H1 (cell line): ENCODE measurements at regions not wholly inside any gene's neighbourhood (a gene's known extent, or its start where the extent isn't known, plus 50 kb on each side); places are given as distances from the start of the nearest gene placed in this dataset.

ENCODE experiments used
- CTCF ChIA-PET: fragments of 300-600 bp; sonication (Branson Sonifier 250); formaldehyde crosslinking; loops from one replicate; lab custom pipeline; 2021; ENCODE audit not compliant: partially characterized antibody; lab: Charles Lee
- POLR2A ChIA-PET: fragments of 300-600 bp; sonication (Branson Sonifier 250); formaldehyde crosslinking; loops from one replicate; lab custom pipeline; 2021; ENCODE audit warnings: inconsistent platforms; ENCODE audit not compliant: partially characterized antibody; lab: Charles Lee
- DNase-seq, 2 experiments: peaks; one replicate each; pipeline versions ENCODE4 v3.0.0 to v3.0.0-alpha.2; 2010 to 2022; ENCODE audit warnings: low spot score in 2 of 2, low read depth in 1 of 2, mixed read lengths in 1 of 2
- FAIRE-seq: peaks from 2 replicates; lab custom pipeline; 2011; peaks lifted over from hg19 to GRCh38; lab: Jason Lieb, UNC
- H2AFZ ChIP-seq: 2 replicates; pipeline ENCODE4 v1.8.1; 2012; ENCODE audit warnings: low read length, inconsistent platforms
- H2AK5ac ChIP-seq: 2 replicates; pipeline ENCODE4 v1.6.1; 2013; ENCODE audit warnings: low read depth, low read length
- H2BK120ac ChIP-seq: replicated peaks from 2 replicates; pipeline ENCODE3; 2013; ENCODE audit warnings: low read depth, low read length, inconsistent platforms
- H2BK12ac ChIP-seq: 2 replicates; pipeline ENCODE4 v1.6.1; 2013; ENCODE audit warnings: low read depth, low read length
- H2BK15ac ChIP-seq: 2 replicates; pipeline ENCODE4 v1.6.1; 2013; ENCODE audit warnings: low read length
- H2BK20ac ChIP-seq: 2 replicates; pipeline ENCODE4 v1.6.1; 2013; ENCODE audit warnings: low read length
- H2BK5ac ChIP-seq: 2 replicates; pipeline ENCODE4 v1.6.1; 2013; ENCODE audit warnings: low read depth, low read length
- H3K14ac ChIP-seq: 2 replicates; pipeline ENCODE4 v1.6.1; 2013; ENCODE audit warnings: inconsistent platforms; ENCODE audit not compliant: insufficient read length
- H3K18ac ChIP-seq: 2 replicates; pipeline ENCODE4 v1.6.1; 2013; ENCODE audit warnings: low read length; ENCODE audit errors: extremely low read depth
- H3K23ac ChIP-seq: 2 replicates; pipeline ENCODE4 v1.6.1; 2013; ENCODE audit warnings: inconsistent platforms; ENCODE audit not compliant: insufficient read length
- H3K23me2 ChIP-seq: 2 replicates; pipeline ENCODE4 v1.6.1; 2013; ENCODE audit warnings: low read depth, low read length
- H3K27ac ChIP-seq: 2 replicates; pipeline ENCODE4 v1.6.1; 2011; ENCODE audit warnings: low read depth, low read length, inconsistent platforms
- H3K27me3 ChIP-seq, 4 experiments: replicated peaks in 1 of 4; 1 replicate in 1 of 4; 2 replicates in 3 of 4; pipeline versions ENCODE4 v1.6.1 to v1.8.1; 2011 to 2013; ENCODE audit warnings: low read length in 3 of 4, mild to moderate bottlenecking in 3 of 4, inconsistent platforms in 2 of 4, mixed read lengths in 2 of 4, moderate library complexity in 1 of 4; ENCODE audit not compliant: control insufficient read depth in 3 of 4, insufficient read depth in 3 of 4; ENCODE audit errors: extremely low read depth in 1 of 4
- H3K36me3 ChIP-seq, 4 experiments: 2 replicates each; pipeline versions ENCODE4 v1.6.1 to v1.8.1; 2011 to 2013; ENCODE audit warnings: mild to moderate bottlenecking in 4 of 4, low read length in 3 of 4, moderate library complexity in 2 of 4, control low read depth in 1 of 4, inconsistent platforms in 1 of 4; ENCODE audit not compliant: insufficient read depth in 4 of 4, control insufficient read depth in 2 of 4
- H3K4ac ChIP-seq: replicated peaks from 2 replicates; pipeline ENCODE3; 2013; ENCODE audit warnings: low read length, low read depth, mixed read lengths, inconsistent platforms; ENCODE audit not compliant: insufficient read length
- H3K4me1 ChIP-seq, 4 experiments: replicated peaks in 1 of 4; 1 replicate in 1 of 4; 2 replicates in 3 of 4; pipeline versions ENCODE4 v1.6.1 to v1.8.1; 2011 to 2013; ENCODE audit warnings: low read length in 3 of 4, inconsistent platforms in 2 of 4, mixed read lengths in 1 of 4; ENCODE audit not compliant: insufficient read depth in 4 of 4, control insufficient read depth in 3 of 4
- H3K4me2 ChIP-seq, 2 experiments: 2 replicates each; pipeline versions ENCODE4 v1.6.1 to v1.8.1; 2011 to 2013; ENCODE audit warnings: low read depth in 2 of 2, low read length in 2 of 2, control low read depth in 1 of 2, inconsistent platforms in 1 of 2, mild to moderate bottlenecking in 1 of 2; ENCODE audit not compliant: insufficient read depth in 1 of 2
- H3K4me3 ChIP-seq, 4 experiments: fragments of 200-600, 300-600 bp in 1 of 4; sonication (generic), shearing (Covaris generic), sonication (Bioruptor Twin) in 1 of 4; 2 replicates each; pipeline versions ENCODE4 v1.5.1 to v1.8.1; 2011 to 2016; ENCODE audit warnings: low read length in 4 of 4, low read depth in 3 of 4, control low read depth in 2 of 4, inconsistent platforms in 2 of 4, mild to moderate bottlenecking in 2 of 4, mixed read lengths in 1 of 4, moderate library complexity in 1 of 4; ENCODE audit not compliant: insufficient read depth in 2 of 4; ENCODE audit errors: extremely low read depth in 1 of 4
- H3K56ac ChIP-seq: replicated peaks from 2 replicates; pipeline ENCODE3; 2013; ENCODE audit warnings: low read depth, mild to moderate bottlenecking, mixed read lengths, low read length, inconsistent platforms; ENCODE audit not compliant: insufficient read length
- H3K79me1 ChIP-seq: 2 replicates; pipeline ENCODE4 v1.6.1; 2013; ENCODE audit warnings: low read depth, low read length, control low read depth
- H3K79me2 ChIP-seq, 2 experiments: 2 replicates each; pipeline versions ENCODE4 v1.6.1 to v1.8.1; 2012 to 2013; ENCODE audit warnings: low read length in 2 of 2, mild to moderate bottlenecking in 2 of 2, inconsistent platforms in 1 of 2; ENCODE audit not compliant: insufficient read depth in 2 of 2, control insufficient read depth in 1 of 2
- H3K9ac ChIP-seq, 4 experiments: replicated peaks in 1 of 4; 1 replicate in 1 of 4; 2 replicates in 3 of 4; pipeline versions ENCODE4 v1.6.1 to v1.8.1; 2011 to 2013; ENCODE audit warnings: low read depth in 3 of 4, low read length in 3 of 4, control low read depth in 2 of 4, mild to moderate bottlenecking in 2 of 4, moderate library complexity in 2 of 4, inconsistent platforms in 1 of 4; ENCODE audit errors: extremely low read depth in 1 of 4
- H3K9me3 ChIP-seq, 2 experiments: 2 replicates each; pipeline versions ENCODE4 v1.6.1 to v1.8.1; 2012 to 2013; ENCODE audit warnings: mild to moderate bottlenecking in 2 of 2, moderate library complexity in 2 of 2, control low read depth in 1 of 2, inconsistent platforms in 1 of 2, low read depth in 1 of 2, low read length in 1 of 2, mixed read lengths in 1 of 2; ENCODE audit not compliant: insufficient read depth in 2 of 2
- H4K20me1 ChIP-seq, 2 experiments: replicated peaks in 1 of 2; 2 replicates each; pipeline versions ENCODE3 to v1.8.1; 2011 to 2013; ENCODE audit warnings: inconsistent platforms in 2 of 2, low read length in 2 of 2, mild to moderate bottlenecking in 1 of 2; ENCODE audit not compliant: insufficient read depth in 2 of 2, control insufficient read depth in 1 of 2
- H4K5ac ChIP-seq: 2 replicates; pipeline ENCODE4 v1.6.1; 2013; ENCODE audit warnings: low read length, low read depth, mixed read lengths, inconsistent platforms; ENCODE audit not compliant: insufficient read length
- H4K8ac ChIP-seq: 2 replicates; pipeline ENCODE4 v1.8.0; 2013; ENCODE audit warnings: mild to moderate bottlenecking, moderate library complexity, low read length, inconsistent platforms; ENCODE audit not compliant: insufficient read depth; ENCODE audit errors: extremely low read depth
- H4K91ac ChIP-seq: replicated peaks from 2 replicates; pipeline ENCODE3; 2013; ENCODE audit warnings: low read length, mixed read lengths, inconsistent platforms; ENCODE audit not compliant: insufficient read length
- HDAC6 ChIP-seq: IDR thresholded peaks from one replicate; pipeline ENCODE4 v1.7.1; 2012; ENCODE audit warnings: low read depth, mild to moderate bottlenecking, inconsistent platforms, low read length, moderate library complexity
- JUND ChIP-seq: IDR thresholded peaks from 2 replicates; pipeline ENCODE4 v1.6.1; 2011; ENCODE audit warnings: mild to moderate bottlenecking, improper control_type of control experiment, low read length
- KDM4A ChIP-seq: IDR thresholded peaks from one replicate; pipeline ENCODE4 v1.7.1; 2012; ENCODE audit warnings: low read depth, mild to moderate bottlenecking, moderate library complexity, low read length, inconsistent platforms; ENCODE audit not compliant: severe bottlenecking
- POU5F1 ChIP-seq: IDR thresholded peaks from 2 replicates; pipeline ENCODE4 v1.6.1; 2011; ENCODE audit warnings: low read depth, mild to moderate bottlenecking, low read length, moderate library complexity
- RAD21 ChIP-seq, 2 experiments: IDR thresholded peaks in 1 of 2; conservative IDR thresholded peaks in 1 of 2; 2 replicates each; pipeline ENCODE4 v1.6.1; 2011; ENCODE audit warnings: low read depth in 2 of 2, low read length in 2 of 2, improper control_type of control experiment in 1 of 2, inconsistent platforms in 1 of 2, mild to moderate bottlenecking in 1 of 2, moderate library complexity in 1 of 2
- SIX5 ChIP-seq: IDR thresholded peaks from 2 replicates; pipeline ENCODE4 v1.6.1; 2011; ENCODE audit warnings: mild to moderate bottlenecking, low read depth, low read length
- SP1 ChIP-seq: IDR thresholded peaks from 2 replicates; pipeline ENCODE4 v1.6.1; 2011; ENCODE audit warnings: low read depth, low read length
- SRF ChIP-seq: IDR thresholded peaks from 2 replicates; pipeline ENCODE4 v1.6.1; 2011; ENCODE audit warnings: mild to moderate bottlenecking, low read depth, low read length, moderate library complexity
- WGBS, 2 experiments: shearing (Covaris generic) in 1 of 2; methylation state at CpG; one replicate each; pipeline versions ENCODE4 v1.1.6 to v1.1.7; 2013 to 2015; ENCODE audit warnings: low lambda C conversion rate in 2 of 2, mixed read lengths in 2 of 2, inconsistent platforms in 1 of 2, low coverage in 1 of 2, missing lambda C conversion rate in 1 of 2; ENCODE audit not compliant: insufficient replicate concordance in 2 of 2, insufficient coverage in 1 of 2, insufficient read length in 1 of 2; ENCODE audit errors: extremely low coverage in 1 of 2, missing lambda C conversion rate in 1 of 2; 5-methylcytosine and 5-hydroxymethylcytosine counted together
- TF ChIP-seq, protein P1 (sequence below): IDR thresholded peaks from 2 replicates; pipeline ENCODE4 v1.6.1; 2012; ENCODE audit warnings: inconsistent platforms
- TF ChIP-seq, protein P2 (sequence below): IDR thresholded peaks from 2 replicates; pipeline ENCODE4 v1.6.1; 2012; ENCODE audit warnings: low read length, inconsistent platforms

- Histone ChIP-seq H4K20me1 (no peaks in the 10 kb centered on the region), H2BK120ac (no peak overlapping the region), H4K5ac (no peak overlapping the region), H3K18ac (no peak overlapping the region), H3K79me1 (no peaks in the 10 kb centered on the region; the same call in 1 of the 2 replicates), H2AFZ (no peak overlapping the region), H3K23me2 (no peaks in the 10 kb centered on the region), H3K4me2 (no peak overlapping the region), H2AK5ac (no peak overlapping the region), H3K36me3 (no peaks in the 10 kb centered on the region), H4K8ac (no peak overlapping the region), H2BK15ac (no peak overlapping the region), H2BK12ac (no peak overlapping the region), H3K27me3 (no peaks in the 10 kb centered on the region), H4K91ac (no peak overlapping the region), H3K9ac (no peak overlapping the region), H2BK20ac (no peak overlapping the region), H2BK5ac (no peak overlapping the region), H3K79me2 (no peaks in the 10 kb centered on the region), H3K9me3 (no peaks in the 10 kb centered on the region), H3K4me1 (no peaks in the 10 kb centered on the region), H3K4ac (no peak overlapping the region), H3K14ac (no peak overlapping the region), H3K4me3 (no peak overlapping the region), H3K27ac (no peak overlapping the region), H3K56ac (no peak overlapping the region), H3K23ac (no peak overlapping the region)
- FAIRE-seq (no peak), DNase-seq (no peak)
- ChIA-PET POLR2A (no interaction called here), CTCF (interaction anchor here (0.5 to 0.6 kb wide), 2 partner anchors 36 to 81 kb away, joined by 3 read pairs; no protein-coding TSS in a partner anchor)
- WGBS, 2 experiments = 93% methylated on average over 2 of the region's 4 CpGs; no CpG with 5 or more reads in 1 of the 2 experiments
- no peak for TF ChIP-seq HDAC6
- TF ChIP-seq, protein P1, sequence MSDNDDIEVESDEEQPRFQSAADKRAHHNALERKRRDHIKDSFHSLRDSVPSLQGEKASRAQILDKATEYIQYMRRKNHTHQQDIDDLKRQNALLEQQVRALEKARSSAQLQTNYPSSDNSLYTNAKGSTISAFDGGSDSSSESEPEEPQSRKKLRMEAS = no peak
- TF ChIP-seq SIX5 = no peak
- no peak for TF ChIP-seq KDM4A
- no peak for TF ChIP-seq JUND
- TF ChIP-seq RAD21 (IDR thresholded peaks at IDR 0.05 in 1 of 2, conservative IDR thresholded peaks at IDR 0.05 in 1 of 2; ENCODE audit: low read depth in 2 of 2, low read length in 2 of 2) = no peak
- TF ChIP-seq SRF = no peak
- TF ChIP-seq SP1 = no peak
- no peak for TF ChIP-seq POU5F1
- TF ChIP-seq, protein P2, sequence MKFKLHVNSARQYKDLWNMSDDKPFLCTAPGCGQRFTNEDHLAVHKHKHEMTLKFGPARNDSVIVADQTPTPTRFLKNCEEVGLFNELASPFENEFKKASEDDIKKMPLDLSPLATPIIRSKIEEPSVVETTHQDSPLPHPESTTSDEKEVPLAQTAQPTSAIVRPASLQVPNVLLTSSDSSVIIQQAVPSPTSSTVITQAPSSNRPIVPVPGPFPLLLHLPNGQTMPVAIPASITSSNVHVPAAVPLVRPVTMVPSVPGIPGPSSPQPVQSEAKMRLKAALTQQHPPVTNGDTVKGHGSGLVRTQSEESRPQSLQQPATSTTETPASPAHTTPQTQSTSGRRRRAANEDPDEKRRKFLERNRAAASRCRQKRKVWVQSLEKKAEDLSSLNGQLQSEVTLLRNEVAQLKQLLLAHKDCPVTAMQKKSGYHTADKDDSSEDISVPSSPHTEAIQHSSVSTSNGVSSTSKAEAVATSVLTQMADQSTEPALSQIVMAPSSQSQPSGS = no peak
Measured at GRCh38 chr2:19272039-19272438, 86.4 kb downstream of the OSR1 start.
